HEK293T (cell line): ENCODE measurements at regions not wholly inside any gene's neighbourhood (a gene's known extent, or its start where the extent isn't known, plus 50 kb on each side); places are given as distances from the start of the nearest gene placed in this dataset.

Experiments used
- BHLHE40 ChIP-seq: fragments of 450-650 bp; IDR thresholded peaks from 2 replicates; pipeline ENCODE4 v1.6.1; 2016; ENCODE audit warnings: mild to moderate bottlenecking, moderate library complexity, borderline replicate concordance
- CTBP1 ChIP-seq: fragments of 450-650 bp; IDR thresholded peaks from 2 replicates; pipeline ENCODE4 v1.6.1; 2016; ENCODE audit warnings: borderline replicate concordance
- SUZ12 ChIP-seq: fragments of 450-650 bp; IDR thresholded peaks from 2 replicates; pipeline ENCODE4 v1.6.1; 2016; ENCODE audit warnings: mild to moderate bottlenecking
- ZNF384 ChIP-seq: fragments of 450-650 bp; IDR thresholded peaks from 2 replicates; pipeline ENCODE4 v1.6.1; 2016

DNA sequence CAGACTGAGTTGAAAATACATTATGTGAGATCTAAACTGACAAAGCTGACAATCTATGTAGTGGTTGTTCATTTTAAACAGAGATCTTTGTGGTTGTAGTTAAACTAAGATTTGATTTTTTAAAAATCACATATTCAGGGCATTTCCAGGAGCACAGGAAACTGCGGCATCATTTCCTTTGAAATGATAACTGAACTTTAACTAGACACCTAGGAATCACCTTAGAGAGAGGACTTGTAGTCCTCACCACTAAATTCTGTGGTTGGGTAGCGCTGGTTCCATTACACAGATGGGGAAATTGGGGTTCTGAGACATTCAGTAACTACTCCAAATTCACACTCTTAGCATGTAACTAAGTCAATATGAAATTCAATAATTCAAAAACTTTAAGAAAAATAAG, 96.0 kb upstream of the TRIB2 start:
- TF ChIP-seq BHLHE40: no peak
- TF ChIP-seq ZNF384: no peak
- no peak for TF ChIP-seq CTBP1
- TF ChIP-seq SUZ12: no peak
